Suppressor macrophage treated with lipopolysaccharide for 4 hours (primary cell): ENCODE measurements at regions not wholly inside any gene's neighbourhood (a gene's known extent, or its start where the extent isn't known, plus 50 kb on each side); places are given as distances from the start of the nearest gene placed in this dataset.
"Not testable (repeated sequence)": the region's sequence is repeated elsewhere in the genome, so short reads cannot be mapped to it uniquely, and the experiment has no call there.

Experiments
- DNase-seq: peaks from one replicate; pipeline ENCODE4 v3.0.0-alpha.2; 2020

DNA sequence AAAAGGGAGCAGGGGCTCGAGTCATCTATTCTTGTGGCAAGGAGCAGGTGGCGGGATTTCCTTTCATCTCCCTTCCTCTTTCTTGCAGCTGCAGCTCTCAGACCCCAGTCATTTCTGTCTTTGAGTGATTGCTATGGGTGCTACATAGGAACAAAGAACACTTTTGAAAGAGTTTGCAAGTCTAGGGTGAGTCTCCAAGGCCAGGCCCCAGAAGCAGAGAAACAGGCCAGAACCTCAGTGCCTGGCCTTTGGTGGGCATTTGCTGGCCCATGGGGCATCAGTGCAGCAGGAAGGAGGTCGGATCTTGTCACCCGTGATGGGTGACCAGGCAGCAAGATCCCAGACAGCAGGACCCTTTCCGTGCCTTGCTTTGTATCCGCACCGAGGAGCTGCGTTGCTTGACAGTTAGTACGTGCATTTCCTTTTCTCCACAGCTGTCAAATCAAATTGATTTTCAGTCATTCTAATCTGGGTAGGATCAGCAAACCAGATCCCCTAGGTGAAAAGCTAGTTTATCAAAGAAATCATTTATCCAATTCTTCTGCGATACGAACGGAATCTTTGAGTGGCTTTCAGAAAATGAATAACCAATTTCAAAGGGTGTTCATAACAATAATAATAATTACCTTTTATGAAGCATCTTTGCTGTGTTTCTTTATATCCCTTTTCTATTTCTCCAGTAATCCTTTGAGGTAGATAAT lies 244.6 kb upstream of the MAF start:
- no peak for DNase-seq

- no peak for DNase-seq
Measured at GRCh38 chr16:79844603-79845002, 244.1 kb upstream of the MAF start.

DNA sequence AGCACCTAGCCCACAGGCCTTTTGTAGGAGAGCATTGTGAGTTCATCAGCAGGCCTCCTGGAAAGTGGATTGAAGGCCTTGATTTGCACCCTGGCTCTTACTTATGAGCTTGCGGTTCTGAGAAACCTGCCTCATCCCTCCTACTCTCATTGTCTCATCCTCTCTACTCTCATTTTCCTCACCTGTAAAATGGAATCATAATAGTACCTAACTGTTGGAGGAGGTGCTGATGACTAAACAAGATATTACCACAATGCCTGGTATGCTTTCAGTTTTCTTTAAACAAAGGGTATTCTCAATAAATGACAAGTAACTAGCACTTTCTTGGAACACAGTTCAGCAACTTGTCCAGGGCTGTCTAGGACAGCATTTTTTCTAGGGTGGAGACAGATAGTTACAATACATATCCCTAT lies 243.1 kb upstream of the MAF start:
- DNase-seq = no peak

DNA sequence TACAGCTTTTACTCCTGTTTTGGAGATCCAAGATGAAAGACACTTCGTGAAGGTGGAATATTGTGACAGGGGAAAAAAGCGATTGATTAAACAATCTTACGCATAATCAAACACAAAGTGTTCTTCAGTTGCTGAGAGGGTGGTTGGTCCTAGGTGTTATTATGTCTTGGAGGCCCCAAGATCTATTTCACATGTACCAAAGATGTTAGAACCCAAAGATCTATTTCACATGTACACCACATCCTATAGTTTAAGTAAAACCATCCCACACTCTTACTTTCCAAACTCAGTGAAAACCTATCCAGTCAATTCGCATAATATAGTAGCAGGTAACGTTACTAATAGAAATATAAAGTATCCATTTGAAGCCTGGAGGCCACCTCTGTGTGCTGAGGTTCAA lies 242.6 kb upstream of the MAF start:
- no peak for DNase-seq

GRCh38 chr16:79842197-79842596 lies 241.7 kb upstream of the MAF start:
- DNase-seq = no peak

DNA sequence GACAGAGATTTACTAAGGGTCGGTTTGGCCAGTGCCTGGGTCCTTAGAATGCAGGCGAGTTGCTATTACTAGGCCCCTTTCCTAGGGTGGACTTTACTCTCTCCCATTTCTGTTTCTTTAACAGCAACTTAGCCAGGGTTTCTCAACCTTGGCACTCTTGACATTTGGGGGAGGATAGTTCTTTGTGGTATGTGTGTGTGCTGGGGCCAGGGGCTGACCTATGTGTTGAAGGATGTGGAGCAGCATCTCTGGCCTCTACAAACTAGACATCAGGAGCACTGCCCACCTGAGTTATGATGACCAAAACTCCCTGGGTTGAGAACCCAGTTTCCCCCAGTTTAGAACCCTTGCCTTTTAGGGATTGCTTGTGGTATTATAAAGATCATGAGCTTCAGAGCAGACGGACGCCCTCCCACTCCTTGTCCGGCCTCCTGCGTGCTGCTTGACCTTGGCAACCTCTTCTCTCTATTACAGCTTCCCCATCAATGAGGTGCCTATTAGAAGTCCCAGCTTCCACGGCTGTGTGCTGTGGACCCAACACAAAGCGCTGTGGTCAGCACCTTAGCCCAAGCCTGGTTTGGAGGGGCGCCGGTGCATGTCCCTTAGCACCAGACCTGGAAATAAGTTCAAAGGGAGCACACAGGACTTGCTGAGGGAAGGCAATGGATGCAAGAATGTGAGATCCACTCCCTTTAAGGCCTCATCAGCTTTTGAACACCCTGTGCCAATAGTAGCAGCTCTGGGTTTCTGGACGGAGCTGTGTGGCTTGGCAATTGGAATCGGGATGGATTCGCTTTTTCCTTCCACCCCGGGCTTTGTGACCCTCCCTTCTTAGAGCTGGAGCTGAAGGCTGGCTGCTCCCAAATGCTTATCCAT lies 239.2 kb upstream of the MAF start:
- DNase-seq = no peak

DNA sequence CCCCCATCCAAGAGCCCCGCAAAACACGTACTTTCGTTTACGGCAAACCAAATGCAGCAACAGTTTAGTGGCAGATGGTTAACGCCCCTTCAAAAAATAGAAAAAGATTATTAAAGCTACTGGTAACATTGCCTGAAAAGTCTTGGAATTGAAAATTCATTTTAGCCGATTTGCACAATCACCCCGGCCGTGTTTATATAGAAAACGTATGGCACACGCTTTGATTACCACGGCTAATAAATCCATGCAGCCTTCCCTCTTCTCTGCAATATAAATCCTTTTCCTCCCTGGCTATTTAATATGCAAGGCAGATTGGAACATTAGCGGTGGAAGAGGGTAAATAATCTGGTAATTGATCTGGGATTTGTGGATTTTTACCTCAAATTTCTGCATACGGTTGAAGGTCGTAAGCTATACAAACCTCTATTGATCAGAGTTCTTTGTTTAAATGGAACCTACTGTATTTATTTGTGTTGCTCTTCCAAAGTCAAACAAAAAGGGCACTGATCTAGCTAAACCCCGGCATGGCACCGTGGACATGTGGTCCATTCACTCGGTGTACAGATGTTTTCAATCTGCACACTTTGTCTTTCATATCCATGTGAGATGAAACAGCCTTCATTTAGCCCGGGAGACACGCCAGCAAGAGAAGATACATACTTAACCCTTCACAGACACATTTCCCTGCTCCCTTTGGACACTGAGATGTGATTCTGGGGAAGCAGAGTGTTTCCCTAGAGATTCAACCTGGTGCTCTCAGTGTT lies 238.1 kb upstream of the MAF start:
- no peak for DNase-seq

GRCh38 chr16:79836144-79836543 lies 235.6 kb upstream of the MAF start:
- no peak for DNase-seq

DNA sequence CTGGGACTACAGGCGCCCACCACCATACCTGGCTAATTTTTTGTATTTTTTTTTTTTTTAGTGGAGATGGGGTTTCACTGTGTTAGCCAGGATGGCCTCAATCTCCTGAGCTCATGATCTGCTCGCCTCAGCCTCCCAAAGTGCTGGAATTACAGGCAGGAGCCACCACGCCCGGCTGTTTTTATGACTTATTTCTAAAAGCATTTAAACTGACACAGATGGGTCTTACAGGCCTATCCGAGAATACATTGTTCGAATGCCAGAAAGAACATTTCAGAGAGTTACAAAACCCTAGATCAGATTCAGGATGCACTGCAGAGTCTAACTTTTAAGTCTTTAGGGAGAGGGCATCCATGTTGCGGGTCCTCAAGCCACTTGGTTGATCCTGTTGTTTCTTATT lies 234.7 kb upstream of the MAF start:
- no peak for DNase-seq

DNA sequence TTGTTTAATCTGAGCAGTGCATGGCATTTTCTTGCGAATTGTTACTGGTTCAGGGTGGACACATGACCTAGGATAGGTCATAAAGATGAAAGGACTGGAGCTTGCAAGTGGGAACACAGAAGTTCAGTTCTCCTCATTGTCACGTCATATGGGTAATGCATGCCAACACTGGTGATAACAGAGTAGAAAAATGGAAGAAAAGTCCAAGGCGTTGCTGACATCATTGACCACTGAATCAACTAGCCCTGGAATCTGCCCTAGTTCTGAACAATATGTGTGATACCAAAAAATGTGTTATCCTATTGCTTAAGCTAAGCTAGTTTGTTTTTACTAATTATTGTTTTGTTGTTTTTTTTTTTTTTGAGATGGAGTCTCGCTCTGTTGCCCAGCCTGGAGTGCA lies 234.2 kb upstream of the MAF start:
- DNase-seq = no peak

DNA sequence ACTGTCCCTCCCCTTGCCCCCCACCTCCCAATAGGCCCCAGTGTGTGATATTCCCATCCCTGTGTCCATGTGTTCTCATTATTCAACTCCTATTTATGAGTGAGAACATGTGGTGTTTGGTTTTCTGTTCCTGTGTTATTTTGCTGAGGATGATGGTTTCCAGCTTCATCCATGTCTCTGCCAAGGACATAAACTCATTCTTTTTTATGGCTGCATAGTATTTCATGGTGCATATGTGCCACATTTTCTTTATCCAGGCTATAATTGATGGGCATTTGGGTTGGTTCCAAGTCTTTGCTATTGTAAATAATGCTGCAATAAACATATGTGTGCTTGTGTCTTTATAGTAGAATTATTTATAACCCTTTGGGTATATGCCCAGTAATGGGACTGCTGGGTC lies 233.5 kb upstream of the MAF start:
- DNase-seq = not testable (repeated sequence)

GRCh38 chr16:79833559-79833958 lies 233.0 kb upstream of the MAF start:
- DNase-seq = no peak

DNA sequence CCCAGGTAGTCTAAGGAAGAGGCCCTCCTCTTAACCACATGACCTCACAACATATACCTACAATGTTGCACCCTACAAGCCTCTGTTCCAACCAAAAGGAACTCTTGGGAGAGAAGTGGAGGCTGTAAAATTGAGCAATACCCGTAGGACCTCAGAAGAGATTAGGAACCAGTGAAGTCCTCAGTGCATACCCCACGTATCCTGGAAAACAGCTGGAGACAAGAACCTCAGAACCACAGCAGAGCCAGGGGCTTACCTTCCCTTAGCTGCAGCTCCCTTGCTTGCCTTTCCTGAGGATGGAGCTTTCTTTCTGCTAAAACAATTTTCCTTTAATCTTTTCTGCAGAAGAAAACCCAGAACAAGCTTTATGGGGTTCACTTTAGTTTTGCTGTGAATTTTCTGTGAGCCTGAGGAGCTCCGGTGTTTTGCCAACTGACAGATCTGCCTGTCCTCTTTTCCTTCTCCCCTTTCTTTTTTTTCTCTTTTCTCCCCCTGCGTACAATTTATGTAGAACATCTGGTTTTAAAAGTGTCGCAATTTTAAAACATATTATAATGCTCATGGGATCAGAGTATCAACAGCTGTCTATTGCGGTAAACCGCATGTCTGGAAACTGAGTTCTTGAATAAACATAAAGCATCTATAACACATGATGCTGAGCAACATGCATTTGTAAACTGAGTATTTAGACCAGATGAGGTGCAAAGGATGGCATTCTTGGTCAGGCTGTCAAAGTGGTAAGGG lies 226.4 kb upstream of the MAF start:
- no peak for DNase-seq

- DNase-seq = no peak
Measured at GRCh38 chr16:79825002-79825401, 224.5 kb upstream of the MAF start.

GRCh38 chr16:79823639-79824038 lies 223.1 kb upstream of the MAF start:
- DNase-seq = no peak

DNA sequence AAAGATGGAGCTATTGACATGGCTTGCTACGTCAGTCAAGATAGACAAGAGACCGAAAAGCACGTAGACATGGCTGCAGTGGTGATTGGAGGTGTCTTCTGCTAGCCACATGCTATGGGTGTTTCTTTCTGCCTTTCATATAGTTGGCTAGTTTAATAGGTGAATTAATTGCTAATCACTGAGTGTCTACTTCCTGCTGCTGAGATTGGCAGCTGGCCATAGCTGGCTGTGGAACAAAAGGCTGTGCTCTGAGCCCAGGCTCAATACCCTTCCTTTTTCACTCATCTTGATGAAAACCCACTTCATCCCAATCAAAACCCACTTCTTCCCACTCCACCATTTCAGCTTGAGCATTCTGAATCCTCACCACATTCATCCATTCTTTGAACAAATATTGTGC lies 221.4 kb upstream of the MAF start:
- DNase-seq = no peak

GRCh38 chr16:79816081-79816497 lies 215.6 kb upstream of the MAF start:
- no peak for DNase-seq

DNA sequence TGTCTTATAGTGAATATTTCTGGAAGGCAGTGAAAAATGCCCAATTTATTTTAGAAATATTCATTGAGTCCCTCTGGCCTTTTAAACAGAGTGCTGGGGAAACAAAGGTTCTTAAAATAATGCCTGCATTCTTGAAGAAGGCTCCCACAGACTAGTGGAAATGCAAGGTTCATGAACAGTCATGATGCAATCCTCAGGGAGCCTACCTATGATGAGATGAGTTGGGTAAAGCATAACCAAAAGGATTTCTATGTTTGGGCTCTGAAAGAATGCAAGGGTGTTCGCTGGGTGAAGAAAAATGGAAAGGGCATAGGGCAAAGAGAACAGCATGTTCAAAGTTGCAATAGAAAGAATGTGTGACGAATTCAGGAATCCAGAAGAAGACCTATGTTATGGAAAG lies 214.5 kb upstream of the MAF start:
- no peak for DNase-seq

DNA sequence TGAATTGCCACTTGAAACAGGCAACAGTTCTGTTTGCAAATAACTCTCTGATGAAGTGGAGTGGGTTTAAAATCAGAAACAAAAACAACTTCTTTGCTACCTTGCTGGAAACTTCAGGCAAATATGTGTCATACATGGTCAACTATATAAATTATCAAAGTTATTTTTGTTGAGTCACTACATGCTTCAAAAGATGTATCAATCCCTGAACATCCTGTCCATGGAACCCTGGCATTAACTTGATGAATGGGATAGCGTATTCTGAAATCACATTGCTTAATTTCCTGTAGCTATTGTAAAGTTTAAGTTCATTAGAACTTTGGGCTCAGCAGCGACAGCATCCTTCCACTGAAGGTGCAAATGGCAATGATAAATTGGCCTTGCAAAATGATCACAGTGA lies 213.6 kb upstream of the MAF start:
- DNase-seq = no peak

DNA sequence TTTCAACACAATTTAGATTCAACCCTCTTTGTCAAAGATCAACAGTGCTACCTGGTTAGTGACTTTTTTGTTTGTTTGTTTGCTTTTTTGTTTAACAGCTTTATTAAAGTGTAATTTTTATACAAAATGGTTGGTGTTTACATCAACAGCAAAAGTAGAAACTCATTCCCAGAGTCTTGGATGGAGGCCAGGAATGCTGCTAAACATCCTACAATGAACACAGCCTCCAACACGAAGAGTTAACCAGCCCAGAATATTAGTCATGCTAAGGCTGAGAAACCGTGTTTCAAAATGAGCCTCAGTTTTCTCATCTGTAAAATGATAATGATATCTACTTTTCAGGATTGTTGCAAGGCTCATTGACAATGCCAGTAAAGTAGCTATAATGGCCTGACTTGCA lies 211.0 kb upstream of the MAF start:
- DNase-seq = no peak

GRCh38 chr16:79810449-79811189 lies 210.1 kb upstream of the MAF start:
- DNase-seq = no peak

- DNase-seq = no peak
Measured at GRCh38 chr16:79809376-79809775, 208.8 kb upstream of the MAF start.
